ENCODE measurements at regions not wholly inside any gene's neighbourhood (a gene's known extent, or its start where the extent isn't known, plus 50 kb on each side); places are given as distances from the start of the nearest gene placed in this dataset.

GRCh38 chr18:43876748-43877147 lies 599.5 kb upstream of the SYT4 start:
- DNase-seq (ENCODE audit: low read depth), result no peak

- no peak for DNase-seq (ENCODE audit: low read depth)
Observed at GRCh38 chr18:43877616-43878321, 600.5 kb upstream of the SYT4 start.

GRCh38 chr18:43879415-43879814 lies 602.1 kb upstream of the SYT4 start:
- no peak for DNase-seq (ENCODE audit: low read depth)

- no peak for DNase-seq (ENCODE audit: low read depth)
Observed at GRCh38 chr18:43882358-43883055, 605.2 kb upstream of the SYT4 start.

- DNase-seq (ENCODE audit: low read depth), result no peak
Observed at GRCh38 chr18:43883886-43884285, 606.6 kb upstream of the SYT4 start.

GRCh38 chr18:43886341-43886740 lies 609.1 kb upstream of the SYT4 start:
- DNase-seq (ENCODE audit: low read depth), result no peak

- no peak for DNase-seq (ENCODE audit: low read depth)
Observed at GRCh38 chr18:43887491-43887890, 610.2 kb upstream of the SYT4 start.

GRCh38 chr18:43888598-43888997 lies 611.3 kb upstream of the SYT4 start:
- DNase-seq (ENCODE audit: low read depth), result no peak

- DNase-seq (ENCODE audit: low read depth), result no peak
Observed at GRCh38 chr18:43893001-43893637, 615.8 kb upstream of the SYT4 start.

GRCh38 chr18:43904209-43904837 lies 627.0 kb upstream of the SYT4 start:
- DNase-seq (ENCODE audit: low read depth), result no peak

GRCh38 chr18:43914018-43914417 lies 636.7 kb upstream of the SYT4 start:
- DNase-seq (ENCODE audit: low read depth), result no peak

GRCh38 chr18:43916984-43917383 lies 639.7 kb upstream of the SYT4 start:
- DNase-seq (ENCODE audit: low read depth), result no peak

GRCh38 chr18:43917520-43917919 lies 640.2 kb upstream of the SYT4 start:
- DNase-seq (ENCODE audit: low read depth), result no peak

- no peak for DNase-seq (ENCODE audit: low read depth)
Observed at GRCh38 chr18:43919551-43919950, 642.3 kb upstream of the SYT4 start.

GRCh38 chr18:43931439-43931838 lies 654.1 kb upstream of the SYT4 start:
- DNase-seq (ENCODE audit: low read depth), result no peak

GRCh38 chr18:43932140-43932539 lies 654.9 kb upstream of the SYT4 start:
- no peak for DNase-seq (ENCODE audit: low read depth)

- no peak for DNase-seq (ENCODE audit: low read depth)
Observed at GRCh38 chr18:43933177-43933576, 655.9 kb upstream of the SYT4 start.

GRCh38 chr18:43934322-43934721 lies 657.0 kb upstream of the SYT4 start:
- DNase-seq (ENCODE audit: low read depth), result no peak

- DNase-seq (ENCODE audit: low read depth), result no peak
Observed at GRCh38 chr18:43934781-43935471, 657.6 kb upstream of the SYT4 start.

- DNase-seq (ENCODE audit: low read depth), result no peak
Observed at GRCh38 chr18:43936176-43936575, 658.9 kb upstream of the SYT4 start.

GRCh38 chr18:43949291-43949690 lies 672.0 kb upstream of the SYT4 start:
- no peak for DNase-seq (ENCODE audit: low read depth)

GRCh38 chr18:43950062-43950461 lies 672.8 kb upstream of the SYT4 start:
- no peak for DNase-seq (ENCODE audit: low read depth)
